22Rv1 (cell line): ENCODE measurements at regions not wholly inside any gene's neighbourhood (a gene's known extent, or its start where the extent isn't known, plus 50 kb on each side); places are given as distances from the start of the nearest gene placed in this dataset.

Source experiments
- H3K27ac ChIP-seq: fragments of 450-650 bp; 2 replicates; pipeline ENCODE4 v1.5.1; 2017
- ZFX ChIP-seq: fragments of 450-650 bp; IDR thresholded peaks from 2 replicates; pipeline ENCODE4 v1.6.1; 2017; ENCODE audit warnings: antibody characterized with exemption, borderline replicate concordance
- TF ChIP-seq, protein P1 (sequence below): fragments of 450-650 bp; IDR thresholded peaks from 2 replicates; pipeline ENCODE4 v1.5.1; 2017; ENCODE audit warnings: mild to moderate bottlenecking

DNA sequence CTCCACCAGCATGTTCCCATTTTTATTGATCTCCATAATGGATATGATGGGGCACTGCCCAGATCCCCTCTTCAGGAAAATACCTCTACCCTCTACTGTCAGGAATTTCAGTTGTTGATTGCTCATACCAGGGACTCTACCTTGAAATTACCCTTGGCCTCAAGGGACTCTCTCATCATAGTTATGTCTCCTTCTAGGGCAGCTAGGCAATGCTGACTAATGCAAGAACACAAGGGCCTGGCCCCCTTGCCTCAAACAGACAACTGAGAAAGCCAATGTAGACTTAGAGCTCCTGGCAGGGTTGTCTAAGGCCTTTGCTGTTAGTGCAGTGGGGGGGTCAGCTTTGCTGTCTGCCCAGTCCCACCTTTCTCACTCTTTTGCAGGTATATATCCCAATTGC is 493.1 kb downstream of the BTBD3 start:
- TF ChIP-seq, protein P1, sequence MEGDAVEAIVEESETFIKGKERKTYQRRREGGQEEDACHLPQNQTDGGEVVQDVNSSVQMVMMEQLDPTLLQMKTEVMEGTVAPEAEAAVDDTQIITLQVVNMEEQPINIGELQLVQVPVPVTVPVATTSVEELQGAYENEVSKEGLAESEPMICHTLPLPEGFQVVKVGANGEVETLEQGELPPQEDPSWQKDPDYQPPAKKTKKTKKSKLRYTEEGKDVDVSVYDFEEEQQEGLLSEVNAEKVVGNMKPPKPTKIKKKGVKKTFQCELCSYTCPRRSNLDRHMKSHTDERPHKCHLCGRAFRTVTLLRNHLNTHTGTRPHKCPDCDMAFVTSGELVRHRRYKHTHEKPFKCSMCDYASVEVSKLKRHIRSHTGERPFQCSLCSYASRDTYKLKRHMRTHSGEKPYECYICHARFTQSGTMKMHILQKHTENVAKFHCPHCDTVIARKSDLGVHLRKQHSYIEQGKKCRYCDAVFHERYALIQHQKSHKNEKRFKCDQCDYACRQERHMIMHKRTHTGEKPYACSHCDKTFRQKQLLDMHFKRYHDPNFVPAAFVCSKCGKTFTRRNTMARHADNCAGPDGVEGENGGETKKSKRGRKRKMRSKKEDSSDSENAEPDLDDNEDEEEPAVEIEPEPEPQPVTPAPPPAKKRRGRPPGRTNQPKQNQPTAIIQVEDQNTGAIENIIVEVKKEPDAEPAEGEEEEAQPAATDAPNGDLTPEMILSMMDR = no peak
- TF ChIP-seq ZFX = no peak

DNA sequence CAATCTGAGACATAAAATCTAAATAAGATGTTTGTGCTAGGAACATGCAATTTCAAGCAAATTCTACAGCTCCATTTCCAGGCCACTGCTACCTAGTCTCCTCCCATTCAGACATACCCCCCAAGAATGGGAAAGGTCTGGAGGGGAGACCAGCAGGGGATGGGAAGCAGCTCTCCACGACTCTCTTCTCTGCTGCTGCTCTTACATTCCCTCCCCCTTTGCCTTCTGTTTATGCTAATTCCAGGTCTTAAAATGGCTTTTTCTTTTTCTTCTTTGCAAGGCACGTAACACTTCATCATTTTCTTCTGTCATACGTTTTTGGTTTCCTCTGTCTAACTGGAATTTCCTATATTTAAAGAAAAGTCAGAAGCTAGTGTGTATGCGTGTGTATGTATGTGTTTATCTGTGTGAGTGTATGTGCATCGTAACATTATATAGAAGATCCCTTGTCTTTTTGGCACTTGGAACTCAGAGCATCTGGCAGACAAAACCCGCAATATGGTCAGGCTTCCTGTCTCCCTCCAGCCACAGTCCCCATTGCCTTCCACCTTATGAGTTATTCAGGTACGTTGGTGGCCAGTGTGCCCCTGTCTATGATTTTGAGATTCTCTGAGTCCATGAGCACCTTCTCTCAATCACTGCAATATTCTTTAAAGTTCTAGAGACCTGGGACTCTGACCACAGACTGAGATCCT is 493.7 kb downstream of the BTBD3 start:
- no peak overlapping the region for H3K27ac ChIP-seq
- TF ChIP-seq ZFX = no peak
- TF ChIP-seq, protein P1 = no peak

More for the DNA sequence above, 493.1 kb downstream of the BTBD3 start:
- no peak overlapping the region for H3K27ac ChIP-seq

DNA sequence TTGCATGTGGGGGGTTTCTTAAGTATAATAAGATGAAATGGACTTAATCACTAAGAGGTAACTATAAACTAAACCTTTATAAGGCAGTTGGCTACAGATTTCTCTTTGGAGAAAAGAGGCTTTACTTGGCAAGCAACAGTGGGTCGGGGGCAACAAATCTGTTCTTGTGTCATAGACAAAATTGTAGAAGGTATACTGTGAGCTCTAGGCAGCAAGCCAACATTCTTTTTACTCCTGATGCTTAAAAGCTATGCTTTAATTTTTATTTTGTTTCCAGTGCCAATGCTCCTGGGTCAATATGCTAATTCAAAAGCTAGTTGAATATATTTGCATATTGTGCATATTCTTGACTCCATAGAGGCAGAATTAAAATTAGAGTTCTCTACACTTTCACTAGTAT is 495.4 kb downstream of the BTBD3 start:
- no peak for TF ChIP-seq ZFX
- TF ChIP-seq, protein P1 = no peak
- H3K27ac ChIP-seq = no peak overlapping the region

DNA sequence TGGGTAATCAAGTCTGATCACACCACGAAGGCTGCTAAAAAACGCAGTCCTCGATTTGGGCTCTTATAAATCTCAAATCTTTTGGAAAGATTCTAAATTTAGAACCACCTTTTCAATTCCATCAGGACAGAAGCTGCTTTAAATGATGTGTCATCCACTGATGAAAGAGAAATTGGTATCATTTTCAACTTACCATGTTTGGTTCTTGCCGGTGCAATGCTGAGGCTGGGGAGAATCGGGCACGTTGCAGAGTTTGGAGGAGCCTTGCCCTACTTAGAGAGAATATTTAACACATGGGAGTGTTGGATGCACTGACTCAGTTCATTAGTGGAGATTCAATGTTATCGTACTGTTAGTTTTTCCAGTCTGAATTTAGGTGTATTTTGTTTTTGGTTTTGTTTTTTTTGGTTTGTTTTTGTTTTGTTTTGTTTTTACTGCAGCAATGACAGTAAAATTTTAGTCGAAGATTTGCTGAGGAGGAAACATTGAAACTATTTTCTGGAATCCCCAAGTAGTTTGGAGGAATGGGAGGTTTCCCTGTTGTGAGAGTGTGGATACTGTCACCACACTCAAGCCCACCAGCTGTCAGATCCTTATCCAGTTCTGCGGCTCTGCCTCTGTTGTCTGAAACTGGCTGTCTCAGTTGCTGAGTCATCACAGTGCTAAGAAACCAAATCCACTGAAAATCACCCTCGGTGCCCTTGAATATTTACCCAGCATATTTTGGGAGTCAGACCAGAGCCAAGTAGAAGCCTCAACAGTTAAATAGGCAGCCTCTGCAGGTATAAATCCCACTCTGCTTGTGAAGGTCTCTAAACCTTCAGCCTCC is 497.0 kb downstream of the BTBD3 start:
- TF ChIP-seq, protein P1 = no peak
- no peak overlapping the region for H3K27ac ChIP-seq

DNA sequence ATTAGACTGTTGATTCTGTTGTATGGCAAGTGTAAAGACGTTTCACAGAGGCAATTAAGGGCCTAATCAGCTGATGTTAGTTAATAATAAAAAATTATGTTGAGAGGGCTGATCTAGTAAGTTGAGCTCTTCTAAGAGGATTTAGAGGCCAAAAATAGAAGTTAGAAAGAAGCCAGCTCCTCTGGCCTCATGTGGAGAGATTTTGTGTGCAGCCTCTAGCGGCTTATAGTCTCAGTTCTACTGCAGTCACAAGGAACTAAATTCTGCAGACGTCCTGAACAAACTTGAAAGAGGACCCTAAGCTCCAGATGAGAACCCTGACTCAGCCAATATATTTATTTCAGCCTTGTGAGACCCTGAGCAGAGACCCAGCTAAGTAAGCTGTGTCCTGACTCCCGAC is 498.6 kb downstream of the BTBD3 start:
- TF ChIP-seq ZFX = no peak
- TF ChIP-seq, protein P1 = no peak
- H3K27ac ChIP-seq = no peak overlapping the region

DNA sequence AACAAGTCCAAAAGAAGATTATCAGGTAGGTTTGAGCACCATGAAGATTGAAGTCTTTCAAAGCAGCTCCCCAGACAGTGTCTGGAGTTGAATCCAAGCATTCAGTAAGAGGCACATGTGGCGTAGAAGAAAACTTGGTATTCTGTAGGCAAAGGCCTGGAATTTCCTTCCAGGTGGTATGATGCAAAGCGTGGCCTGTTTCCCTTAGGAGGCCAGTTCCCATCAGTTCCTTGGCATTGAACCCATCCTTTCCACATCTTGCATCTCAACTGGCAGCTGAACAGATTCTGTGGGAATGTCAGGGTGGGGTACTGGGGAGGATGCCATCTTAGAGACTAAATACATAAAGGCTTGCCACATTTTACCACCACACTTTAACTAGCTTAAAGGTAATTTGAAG is 516.0 kb downstream of the BTBD3 start:
- TF ChIP-seq, protein P1 = no peak
- TF ChIP-seq ZFX = no peak
- H3K27ac ChIP-seq = no peak overlapping the region

DNA sequence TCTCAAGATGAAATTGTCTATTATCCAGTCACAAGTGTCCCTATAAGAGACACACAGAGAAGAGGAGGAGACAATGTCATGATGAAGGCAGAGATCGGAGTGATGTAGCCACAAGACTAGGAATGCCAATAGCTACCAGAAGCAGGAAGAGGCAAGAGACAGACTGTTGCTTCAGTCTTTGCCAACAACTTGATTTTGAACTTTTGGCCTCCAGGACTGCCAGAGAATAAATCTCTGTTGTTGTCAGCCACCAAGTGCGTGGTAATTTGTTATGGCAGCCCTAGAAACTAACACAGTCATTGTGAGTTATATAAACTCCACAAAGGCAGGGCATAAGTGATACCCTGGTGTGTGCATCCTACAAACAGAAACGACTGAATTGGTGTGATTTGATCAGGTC is 517.0 kb downstream of the BTBD3 start:
- TF ChIP-seq, protein P1 = no peak
- no peak for TF ChIP-seq ZFX

More for the DNA sequence above, 517.0 kb downstream of the BTBD3 start:
- no peak overlapping the region for H3K27ac ChIP-seq
